Colonic mucosa (tissue), 4 donors: ENCODE measurements at regions not wholly inside any gene's neighbourhood (a gene's known extent, or its start where the extent isn't known, plus 50 kb on each side); places are given as distances from the start of the nearest gene placed in this dataset.

ENCODE experiments used
- DNase-seq: peaks from one replicate; pipeline ENCODE4 v3.0.0-alpha.2; 2020
- H3K27ac ChIP-seq: fragments of 200-600 bp; one replicate; pipeline ENCODE4 v1.8.0; 2021
- H3K27me3 ChIP-seq: fragments of 200-600 bp; one replicate; pipeline ENCODE4 v1.8.0; 2021
- H3K36me3 ChIP-seq: fragments of 200-600 bp; one replicate; pipeline ENCODE4 v1.8.0; 2021
- H3K4me1 ChIP-seq: fragments of 200-600 bp; one replicate; pipeline ENCODE4 v1.8.0; 2021; ENCODE audit warnings: mild to moderate bottlenecking
- H3K4me3 ChIP-seq: fragments of 200-600 bp; one replicate; pipeline ENCODE4 v1.8.0; 2021
- H3K9ac ChIP-seq, 2 donors: one replicate each; pipeline ENCODE4 v1.7.0; 2013; ENCODE audit warnings: control low read depth in 2 of 2, low read depth in 2 of 2, low read length in 2 of 2
- H3K9me3 ChIP-seq: fragments of 200-600 bp; one replicate; pipeline ENCODE4 v1.8.0; 2021
- intact Hi-C: fragments of 100-400 bp; cut with DNase I; formaldehyde crosslinking; loops from one replicate; pipeline ENCODE4 v1.14.1; 2022
- TF ChIP-seq, protein P1 (sequence below): fragments of 200-600 bp; IDR thresholded peaks from one replicate; pipeline ENCODE4 v1.8.0; 2022; ENCODE audit warnings: antibody characterized with exemption, mild to moderate bottlenecking
- donor health status: healthy.
- donor health status: DM: no; HTN: no; CAD: no.
- donor health status: DM: no; HTN: no; CAD: no.

- intact Hi-C loops = no loop called here
- Histone ChIP-seq H3K4me1 (no peaks in the 10 kb centered on the region), H3K27ac (no peak overlapping the region), H3K9me3 (no peaks in the 10 kb centered on the region), H3K36me3 (no peaks in the 10 kb centered on the region), H3K4me3 (no peak overlapping the region), H3K27me3 (no peaks in the 10 kb centered on the region), H3K9ac (no peak overlapping the region)
- TF ChIP-seq, protein P1, sequence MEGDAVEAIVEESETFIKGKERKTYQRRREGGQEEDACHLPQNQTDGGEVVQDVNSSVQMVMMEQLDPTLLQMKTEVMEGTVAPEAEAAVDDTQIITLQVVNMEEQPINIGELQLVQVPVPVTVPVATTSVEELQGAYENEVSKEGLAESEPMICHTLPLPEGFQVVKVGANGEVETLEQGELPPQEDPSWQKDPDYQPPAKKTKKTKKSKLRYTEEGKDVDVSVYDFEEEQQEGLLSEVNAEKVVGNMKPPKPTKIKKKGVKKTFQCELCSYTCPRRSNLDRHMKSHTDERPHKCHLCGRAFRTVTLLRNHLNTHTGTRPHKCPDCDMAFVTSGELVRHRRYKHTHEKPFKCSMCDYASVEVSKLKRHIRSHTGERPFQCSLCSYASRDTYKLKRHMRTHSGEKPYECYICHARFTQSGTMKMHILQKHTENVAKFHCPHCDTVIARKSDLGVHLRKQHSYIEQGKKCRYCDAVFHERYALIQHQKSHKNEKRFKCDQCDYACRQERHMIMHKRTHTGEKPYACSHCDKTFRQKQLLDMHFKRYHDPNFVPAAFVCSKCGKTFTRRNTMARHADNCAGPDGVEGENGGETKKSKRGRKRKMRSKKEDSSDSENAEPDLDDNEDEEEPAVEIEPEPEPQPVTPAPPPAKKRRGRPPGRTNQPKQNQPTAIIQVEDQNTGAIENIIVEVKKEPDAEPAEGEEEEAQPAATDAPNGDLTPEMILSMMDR = no peak
- no peak for DNase-seq
Observed at GRCh38 chr18:7437870-7438269, 129.2 kb upstream of the PTPRM start.

DNA sequence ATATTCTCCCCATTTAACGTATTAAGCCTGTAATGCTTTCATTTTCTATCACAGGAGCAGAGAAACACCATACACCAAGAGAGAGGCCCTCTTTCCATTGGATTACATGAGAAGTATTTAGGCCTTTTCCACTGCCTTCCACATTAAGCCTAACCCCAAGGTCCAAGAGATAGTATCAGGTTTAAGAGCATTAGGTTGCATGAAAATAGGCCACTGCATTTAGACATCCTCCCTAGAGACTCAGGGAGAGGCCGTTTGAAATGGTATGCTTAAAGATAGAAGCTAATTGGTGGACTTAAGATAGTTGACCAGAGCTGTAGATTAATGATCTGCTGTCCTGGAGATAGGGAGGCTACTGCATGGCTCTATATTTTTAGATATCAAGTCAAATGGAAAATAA lies 128.5 kb upstream of the PTPRM start:
- no peaks in the 10 kb centered on the region for H3K4me1 ChIP-seq
- no peak for DNase-seq
- no peaks in the 10 kb centered on the region for H3K36me3 ChIP-seq
- H3K9me3 ChIP-seq = no peaks in the 10 kb centered on the region
- TF ChIP-seq, protein P1 = no peak
- intact Hi-C loops = no loop called here
- no peak overlapping the region for H3K9ac ChIP-seq
- no peak overlapping the region for H3K27ac ChIP-seq
- H3K4me3 ChIP-seq = no peak overlapping the region
- no peaks in the 10 kb centered on the region for H3K27me3 ChIP-seq

GRCh38 chr18:7447318-7448028 lies 119.6 kb upstream of the PTPRM start:
- Histone ChIP-seq H3K4me3 (no peak overlapping the region), H3K9me3 (no peaks in the 10 kb centered on the region), H3K4me1 (no peaks in the 10 kb centered on the region), H3K27ac (no peak overlapping the region), H3K36me3 (no peaks in the 10 kb centered on the region), H3K27me3 (no peaks in the 10 kb centered on the region), H3K9ac (no peak overlapping the region)
- DNase-seq = no peak
- intact Hi-C loops = no loop called here
- TF ChIP-seq, protein P1 = no peak

- no peaks in the 10 kb centered on the region for H3K9me3 ChIP-seq
- intact Hi-C loops = no loop called here
- H3K27me3 ChIP-seq = no peaks in the 10 kb centered on the region
- H3K36me3 ChIP-seq = no peaks in the 10 kb centered on the region
- DNase-seq = no peak
- TF ChIP-seq, protein P1 = peak; percentile 43
- H3K4me1 ChIP-seq = no peaks in the 10 kb centered on the region
- no peak overlapping the region for H3K4me3 ChIP-seq
- no peak overlapping the region for H3K27ac ChIP-seq
- H3K9ac ChIP-seq = no peak overlapping the region
Observed at GRCh38 chr18:7452331-7452730, 114.8 kb upstream of the PTPRM start.

DNA sequence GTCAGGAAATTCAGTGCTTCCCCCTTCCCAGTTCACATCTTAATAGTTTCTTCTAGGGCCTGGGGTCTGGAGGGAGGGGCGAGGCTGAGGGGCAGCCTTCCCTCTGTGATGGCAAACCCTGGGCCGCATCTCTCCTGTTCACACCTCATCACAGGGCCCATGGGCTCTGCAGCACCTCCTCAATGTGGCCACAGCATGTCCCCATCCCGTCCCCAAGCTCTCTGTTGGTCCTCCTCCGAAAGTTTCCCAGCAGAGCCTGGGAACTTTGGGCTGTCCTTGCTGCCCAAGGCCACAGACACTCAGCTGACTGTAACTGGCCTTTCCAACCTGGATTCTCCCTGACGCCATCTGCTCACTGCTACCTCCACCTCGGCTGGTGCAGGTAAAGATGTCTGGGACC lies 112.7 kb upstream of the PTPRM start:
- Histone ChIP-seq H3K9me3 (no peaks in the 10 kb centered on the region), H3K27ac (no peak overlapping the region), H3K9ac (no peak overlapping the region), H3K4me3 (no peak overlapping the region), H3K27me3 (no peaks in the 10 kb centered on the region), H3K4me1 (no peaks in the 10 kb centered on the region), H3K36me3 (no peaks in the 10 kb centered on the region)
- TF ChIP-seq, protein P1 = no peak
- intact Hi-C loops = no loop called here
- no peak for DNase-seq
